ENCODE measurements at regions not wholly inside any gene's neighbourhood (a gene's known extent, or its start where the extent isn't known, plus 50 kb on each side); places are given as distances from the start of the nearest gene placed in this dataset.

GRCh38 chr11:92111287-92111686, 113.3 kb upstream of the FAT3 start:
- TF ChIP-seq, protein P1, sequence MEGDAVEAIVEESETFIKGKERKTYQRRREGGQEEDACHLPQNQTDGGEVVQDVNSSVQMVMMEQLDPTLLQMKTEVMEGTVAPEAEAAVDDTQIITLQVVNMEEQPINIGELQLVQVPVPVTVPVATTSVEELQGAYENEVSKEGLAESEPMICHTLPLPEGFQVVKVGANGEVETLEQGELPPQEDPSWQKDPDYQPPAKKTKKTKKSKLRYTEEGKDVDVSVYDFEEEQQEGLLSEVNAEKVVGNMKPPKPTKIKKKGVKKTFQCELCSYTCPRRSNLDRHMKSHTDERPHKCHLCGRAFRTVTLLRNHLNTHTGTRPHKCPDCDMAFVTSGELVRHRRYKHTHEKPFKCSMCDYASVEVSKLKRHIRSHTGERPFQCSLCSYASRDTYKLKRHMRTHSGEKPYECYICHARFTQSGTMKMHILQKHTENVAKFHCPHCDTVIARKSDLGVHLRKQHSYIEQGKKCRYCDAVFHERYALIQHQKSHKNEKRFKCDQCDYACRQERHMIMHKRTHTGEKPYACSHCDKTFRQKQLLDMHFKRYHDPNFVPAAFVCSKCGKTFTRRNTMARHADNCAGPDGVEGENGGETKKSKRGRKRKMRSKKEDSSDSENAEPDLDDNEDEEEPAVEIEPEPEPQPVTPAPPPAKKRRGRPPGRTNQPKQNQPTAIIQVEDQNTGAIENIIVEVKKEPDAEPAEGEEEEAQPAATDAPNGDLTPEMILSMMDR (IDR thresholded peaks at IDR 0.05), result no peak
- TF ChIP-seq POLR2A (IDR thresholded peaks at IDR 0.05), result no peak
